ENCODE measurements at regions not wholly inside any gene's neighbourhood (a gene's known extent, or its start where the extent isn't known, plus 50 kb on each side); places are given as distances from the start of the nearest gene placed in this dataset.
"Not testable (repeated sequence)": the region's sequence is repeated elsewhere in the genome, so short reads cannot be mapped to it uniquely, and the experiment has no call there.

DNA sequence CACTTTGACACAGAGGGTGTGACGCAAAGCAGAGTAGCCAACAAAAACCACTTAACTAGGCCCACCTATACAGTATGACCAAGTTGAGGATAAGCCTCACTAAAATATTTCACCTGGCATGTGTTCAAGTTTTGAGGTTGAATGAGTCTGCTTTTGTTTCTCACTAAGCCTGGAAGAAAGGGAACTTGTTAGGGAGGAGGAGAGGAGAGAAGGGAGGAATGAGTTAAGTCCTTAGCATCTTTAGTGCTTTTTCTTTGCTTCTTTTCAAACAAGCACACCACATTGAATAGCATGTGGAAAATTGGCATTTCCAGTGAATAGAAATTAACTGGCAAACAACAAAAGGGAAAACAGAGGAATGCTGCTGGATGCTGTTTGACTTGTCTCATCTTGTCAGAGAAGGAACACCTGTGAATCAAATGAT, 461.9 kb downstream of the GJA1 start:
- in situ Hi-C loops (cut with HindIII; ENCODE audit: low pct_unique_long_range_greater_than_20kb, low sequenced_read_pairs), result no loop called here
- no peak for DNase-seq (ENCODE audit: low read depth)

DNA sequence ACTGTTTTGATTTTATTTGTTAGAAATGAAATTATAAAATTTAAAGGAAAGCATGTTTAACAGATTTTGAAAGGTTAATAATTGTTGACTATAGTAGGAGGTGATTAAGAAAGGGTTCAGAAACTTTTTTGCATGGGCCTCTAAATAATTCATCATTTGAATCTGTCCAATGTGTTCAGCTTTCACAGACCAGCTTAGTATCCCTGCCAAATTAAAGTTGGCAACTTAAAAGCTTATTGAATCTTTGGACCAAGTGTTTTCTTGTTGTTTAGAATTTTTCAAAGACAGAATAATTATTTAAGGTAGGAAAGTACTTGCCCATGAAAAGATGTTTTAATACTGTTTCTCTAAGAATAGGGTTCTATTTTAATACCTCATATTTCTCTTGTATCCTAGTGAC, 466.0 kb downstream of the GJA1 start:
- in situ Hi-C loops (cut with HindIII; ENCODE audit: low pct_unique_long_range_greater_than_20kb, low sequenced_read_pairs), result no loop called here
- no peak for DNase-seq (ENCODE audit: low read depth)

DNA sequence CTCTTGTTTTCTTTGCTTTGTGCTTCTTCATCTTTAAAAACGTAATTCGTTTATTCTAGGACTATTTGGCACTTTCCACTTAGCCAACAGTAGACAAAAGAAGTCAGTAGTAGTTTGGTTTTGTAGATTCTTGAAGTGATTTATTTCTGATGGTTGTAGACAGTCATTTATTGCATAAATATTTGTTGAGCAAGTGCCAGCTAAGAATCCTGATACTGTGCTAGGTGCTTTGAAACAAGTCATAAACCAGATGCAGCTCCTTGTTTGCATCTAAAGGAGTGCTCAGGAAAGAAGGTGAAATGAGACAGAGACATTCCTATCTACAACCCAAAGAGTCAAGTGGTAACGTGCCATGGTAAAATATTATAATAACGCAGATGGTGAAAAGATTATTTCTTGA, 469.1 kb downstream of the GJA1 start:
- in situ Hi-C loops (cut with HindIII; ENCODE audit: low pct_unique_long_range_greater_than_20kb, low sequenced_read_pairs), result no loop called here
- no peak for DNase-seq (ENCODE audit: low read depth)

DNA sequence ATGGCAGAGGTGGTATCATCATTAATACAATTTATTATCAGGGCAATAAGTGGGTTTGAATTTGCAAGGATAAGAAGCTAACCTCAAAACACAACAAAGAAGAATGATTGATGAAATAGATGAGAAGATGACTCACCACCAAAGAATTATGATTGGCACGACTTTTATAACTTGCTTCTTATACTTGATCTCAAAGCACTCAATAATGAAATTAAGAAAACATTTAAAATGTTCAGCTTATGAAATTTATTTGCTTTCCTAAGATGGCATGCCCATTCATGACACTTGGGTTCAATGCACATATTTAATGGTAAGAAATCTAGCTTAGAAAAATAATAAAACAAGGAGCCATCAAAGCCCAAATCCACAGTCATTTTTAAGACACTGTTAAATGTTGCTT, 477.5 kb downstream of the GJA1 start:
- in situ Hi-C loops (cut with HindIII; ENCODE audit: low pct_unique_long_range_greater_than_20kb, low sequenced_read_pairs), result no loop called here
- DNase-seq (ENCODE audit: low read depth), result no peak

DNA sequence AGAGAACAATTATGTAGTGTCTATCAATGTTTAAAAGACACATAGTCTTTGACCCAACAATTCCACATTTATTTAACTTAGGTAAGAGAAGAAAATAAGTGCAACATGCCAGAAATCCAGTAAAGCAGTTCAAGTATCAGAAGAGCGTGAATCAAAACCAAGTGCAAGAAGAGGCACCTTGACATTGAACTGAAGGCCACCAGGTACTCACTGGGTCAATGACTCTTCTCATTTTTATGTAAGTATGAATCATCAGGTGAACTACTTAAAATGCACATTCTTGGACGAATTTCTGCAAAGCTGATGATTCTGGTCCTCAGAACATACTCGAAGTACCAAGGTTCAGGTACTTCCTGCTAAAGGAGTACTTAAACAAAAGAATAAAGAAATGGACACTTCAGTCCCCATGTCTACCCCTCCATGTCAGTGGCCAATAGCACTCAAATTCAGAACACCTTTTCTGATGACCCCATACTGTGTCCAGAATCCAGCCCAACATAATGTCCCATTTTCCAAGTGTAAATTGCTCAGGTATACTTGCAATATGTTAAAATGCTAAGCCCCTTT, 481.9 kb downstream of the GJA1 start:
- in situ Hi-C loops (cut with HindIII; ENCODE audit: low pct_unique_long_range_greater_than_20kb, low sequenced_read_pairs), result no loop called here
- DNase-seq (ENCODE audit: low read depth), result no peak

DNA sequence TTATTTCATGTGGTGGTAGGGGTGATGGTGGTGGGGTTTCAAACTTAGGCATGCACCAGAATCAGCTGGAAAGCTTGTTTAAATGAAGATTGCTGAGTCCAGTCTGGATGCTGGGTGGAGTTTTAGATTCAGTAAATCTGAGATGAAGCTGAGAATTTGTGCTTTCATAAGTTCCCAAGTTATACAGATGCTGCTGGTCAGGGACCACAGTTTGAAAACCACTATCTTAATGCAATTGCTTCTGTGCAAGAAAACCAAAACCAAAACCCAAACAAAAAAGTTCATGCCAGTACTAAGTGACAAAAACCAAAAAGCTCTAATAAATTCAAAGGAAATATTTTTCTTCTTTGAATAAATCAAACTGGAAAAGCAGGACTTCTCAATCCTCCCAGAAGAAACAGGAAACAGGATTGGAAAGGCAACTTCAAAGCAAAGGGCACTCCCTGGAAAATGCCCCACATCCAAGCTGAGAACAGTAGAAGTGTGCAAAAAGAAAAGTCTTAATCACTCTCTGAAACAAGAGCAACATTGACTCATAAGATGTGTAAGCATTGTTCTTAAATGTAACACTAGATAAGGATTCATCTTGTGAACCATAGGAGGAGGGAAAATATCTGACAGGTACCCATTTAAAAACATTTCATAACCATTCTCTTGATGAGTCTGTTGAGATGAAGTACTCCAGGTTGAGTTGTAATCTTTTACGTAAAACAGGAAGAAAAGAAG, 481.5 kb upstream of the HSF2 start:
- in situ Hi-C loops (cut with HindIII; ENCODE audit: low pct_unique_long_range_greater_than_20kb, low sequenced_read_pairs), result no loop called here
- DNase-seq (ENCODE audit: low read depth), result no peak

DNA sequence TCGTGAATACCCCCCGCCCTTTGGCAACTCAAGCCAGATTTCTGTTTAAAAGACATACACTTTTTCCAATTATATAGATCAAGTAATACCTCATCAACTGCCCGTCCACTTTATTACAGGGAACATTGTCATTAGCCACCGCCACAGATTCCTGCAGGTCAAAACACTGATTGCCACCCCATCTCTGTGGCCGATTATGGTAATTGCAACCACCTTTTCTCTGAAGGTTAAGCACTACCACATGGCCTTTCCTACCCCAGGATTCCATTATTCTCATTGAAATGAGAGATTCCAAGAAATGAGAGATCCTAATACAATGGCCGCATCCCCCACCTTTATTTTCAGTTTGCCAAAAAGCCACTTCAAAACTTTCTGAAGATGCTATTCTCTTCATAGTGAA, 478.8 kb upstream of the HSF2 start:
- no peak for DNase-seq (ENCODE audit: low read depth)
- in situ Hi-C loops (cut with HindIII; ENCODE audit: low pct_unique_long_range_greater_than_20kb, low sequenced_read_pairs), result no loop called here

DNA sequence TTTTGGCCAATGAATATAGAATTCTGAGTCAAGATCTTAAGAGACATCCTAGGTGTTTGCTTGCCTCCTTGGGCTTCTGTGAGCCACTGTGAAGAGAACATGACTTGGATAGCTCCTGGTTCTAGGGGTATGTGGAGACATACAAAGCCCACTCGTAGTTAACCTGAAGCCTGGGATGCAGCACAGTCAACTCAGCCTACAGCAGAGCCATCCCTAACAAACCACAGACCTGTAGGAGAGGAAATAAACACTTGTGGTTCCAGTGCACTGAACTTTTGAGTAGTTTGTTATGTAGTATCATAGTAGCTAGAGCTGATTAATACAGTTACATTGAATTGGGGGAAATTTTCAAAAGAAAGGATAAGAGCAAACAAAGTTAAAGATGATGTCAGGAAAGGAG, 474.4 kb upstream of the HSF2 start:
- in situ Hi-C loops (cut with HindIII; ENCODE audit: low pct_unique_long_range_greater_than_20kb, low sequenced_read_pairs), result no loop called here
- DNase-seq (ENCODE audit: low read depth), result no peak

DNA sequence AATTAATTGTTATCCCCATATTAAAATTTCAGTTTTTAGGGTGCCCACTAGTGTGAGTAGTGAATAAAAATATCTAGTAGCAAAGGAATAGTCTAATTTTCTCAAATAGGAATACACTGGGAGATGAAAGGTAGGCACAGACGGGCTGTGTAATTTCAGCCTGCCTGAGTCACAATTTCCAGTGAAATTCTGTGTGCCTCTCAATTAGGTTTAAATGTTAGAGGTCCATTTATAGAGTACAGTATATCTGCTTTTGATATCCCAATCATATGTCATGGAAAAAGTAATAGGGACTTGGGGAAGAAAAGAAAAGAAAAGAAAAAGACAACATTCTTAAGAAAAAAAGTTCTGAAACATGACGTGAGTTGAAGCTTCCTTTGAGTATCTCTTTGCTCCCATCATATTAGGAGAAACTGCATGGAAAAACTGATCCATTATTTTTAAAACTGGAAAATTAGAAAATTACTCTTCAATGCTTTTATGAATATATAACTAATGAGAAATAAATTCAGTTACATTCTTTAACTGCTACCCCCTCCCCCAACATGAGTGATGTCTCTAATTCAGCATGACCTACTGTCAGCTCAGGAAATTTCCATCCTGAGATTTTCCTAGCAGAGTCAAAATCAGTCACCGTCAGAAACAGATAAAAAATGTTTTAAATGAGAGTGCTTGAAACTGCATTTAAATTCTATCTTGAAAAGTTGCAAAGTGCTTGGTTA, 473.8 kb upstream of the HSF2 start:
- in situ Hi-C loops (cut with HindIII; ENCODE audit: low pct_unique_long_range_greater_than_20kb, low sequenced_read_pairs), result no loop called here

DNA sequence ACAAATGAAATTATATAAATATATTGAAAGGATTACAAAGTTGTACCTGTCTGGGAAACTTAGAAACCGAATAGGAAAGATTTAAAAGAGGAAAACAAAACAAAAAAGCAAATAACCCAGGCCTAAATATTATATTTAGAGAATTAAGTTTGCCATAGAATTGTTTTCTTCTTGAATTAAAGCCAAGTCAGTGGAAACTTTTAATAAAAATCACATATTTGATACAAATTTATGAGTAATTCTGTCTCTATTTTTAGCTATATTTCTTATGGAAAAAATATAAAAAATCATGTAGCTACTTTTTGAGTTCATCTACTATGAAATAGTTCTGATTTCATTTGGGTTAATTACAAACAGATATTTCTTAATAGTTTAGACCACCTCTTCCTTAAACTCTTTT, 470.2 kb upstream of the HSF2 start:
- in situ Hi-C loops (cut with HindIII; ENCODE audit: low pct_unique_long_range_greater_than_20kb, low sequenced_read_pairs), result no loop called here
- no peak for DNase-seq (ENCODE audit: low read depth)

More for the DNA sequence above, 473.8 kb upstream of the HSF2 start:
- no peak for DNase-seq (ENCODE audit: low read depth)

DNA sequence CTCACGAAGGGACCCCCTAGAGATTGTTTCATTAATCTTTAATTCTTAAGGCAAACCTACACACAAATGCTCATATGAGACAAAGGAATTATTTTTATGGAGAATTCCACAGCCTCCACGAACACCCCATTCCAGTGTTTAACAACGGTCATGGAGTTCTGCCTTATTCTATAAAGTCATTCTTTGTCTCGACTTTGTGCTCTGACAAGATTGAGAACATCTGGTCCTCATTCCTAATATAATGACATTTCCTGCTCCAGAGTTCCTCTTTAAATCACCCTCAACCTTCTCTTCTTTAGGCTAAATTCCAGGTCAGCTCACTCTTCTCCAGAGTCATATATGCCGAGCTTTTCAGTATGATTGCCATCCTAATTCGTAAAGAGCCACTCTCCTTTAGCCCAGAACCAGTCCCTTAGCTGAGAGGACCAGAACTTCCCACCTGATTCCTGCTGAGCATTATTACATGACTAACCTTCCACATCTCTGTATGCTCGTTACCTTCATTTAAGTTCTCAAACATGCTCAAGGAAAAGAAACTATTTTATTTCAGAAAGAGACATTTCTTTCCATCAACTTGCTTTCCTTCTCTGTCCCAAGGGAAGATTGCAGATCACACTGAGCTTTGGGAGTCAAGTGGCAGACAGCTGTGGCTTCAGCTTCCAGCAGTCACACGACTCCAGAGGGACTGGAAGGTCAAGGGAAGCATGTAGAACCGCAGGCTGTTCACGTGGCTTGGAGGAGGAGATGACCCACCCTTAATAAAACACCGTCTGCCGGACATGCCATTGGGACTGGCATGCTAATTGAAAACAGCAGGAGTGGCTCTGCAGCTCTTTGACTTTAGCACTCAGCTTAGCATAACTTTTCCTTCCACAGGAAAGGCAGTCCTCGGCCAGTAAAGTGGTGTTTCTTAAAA, 467.1 kb upstream of the HSF2 start:
- DNase-seq (ENCODE audit: low read depth), result peak; percentile 10
- in situ Hi-C loops (cut with HindIII; ENCODE audit: low pct_unique_long_range_greater_than_20kb, low sequenced_read_pairs), result no loop called here

DNA sequence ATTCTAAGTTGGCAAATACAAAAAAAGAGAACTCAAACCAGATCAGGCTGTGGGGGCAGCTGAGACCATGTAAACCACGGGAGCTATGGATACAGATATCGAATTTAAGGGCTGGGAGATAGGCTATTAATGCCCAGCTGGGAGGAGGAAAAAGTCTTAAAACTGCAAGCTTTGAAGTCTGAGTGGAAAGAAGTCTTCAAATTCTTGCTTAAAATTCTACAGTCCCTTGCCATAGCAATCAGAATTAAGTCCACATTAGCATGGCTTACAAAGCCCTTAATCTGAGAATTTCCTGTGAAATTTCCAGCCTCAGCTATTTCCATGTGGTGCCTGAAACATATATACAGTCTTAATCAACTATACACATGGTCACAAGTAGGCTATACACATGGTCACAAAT, 465.0 kb upstream of the HSF2 start:
- no peak for DNase-seq (ENCODE audit: low read depth)
- in situ Hi-C loops (cut with HindIII; ENCODE audit: low pct_unique_long_range_greater_than_20kb, low sequenced_read_pairs), result no loop called here

DNA sequence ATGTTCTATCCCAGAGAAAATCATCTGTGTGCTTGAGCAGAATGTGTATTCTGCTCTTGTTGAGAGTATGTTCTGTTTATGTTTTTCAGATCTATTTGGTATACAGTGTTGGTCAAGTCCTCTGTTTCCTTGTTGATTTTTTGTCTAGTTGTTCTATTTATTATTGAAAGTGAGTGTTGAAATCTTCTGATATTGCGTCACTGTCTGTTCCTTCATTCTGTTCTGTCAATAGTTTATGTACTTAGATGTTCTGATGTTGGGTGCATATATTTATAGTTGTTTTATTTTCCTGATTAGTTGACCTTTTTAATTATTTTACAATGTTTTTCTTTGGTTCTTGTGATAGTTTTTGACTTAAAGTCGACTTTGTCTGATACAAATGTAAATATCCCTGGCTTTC, 458.7 kb upstream of the HSF2 start:
- in situ Hi-C loops (cut with HindIII; ENCODE audit: low pct_unique_long_range_greater_than_20kb, low sequenced_read_pairs), result no loop called here

DNA sequence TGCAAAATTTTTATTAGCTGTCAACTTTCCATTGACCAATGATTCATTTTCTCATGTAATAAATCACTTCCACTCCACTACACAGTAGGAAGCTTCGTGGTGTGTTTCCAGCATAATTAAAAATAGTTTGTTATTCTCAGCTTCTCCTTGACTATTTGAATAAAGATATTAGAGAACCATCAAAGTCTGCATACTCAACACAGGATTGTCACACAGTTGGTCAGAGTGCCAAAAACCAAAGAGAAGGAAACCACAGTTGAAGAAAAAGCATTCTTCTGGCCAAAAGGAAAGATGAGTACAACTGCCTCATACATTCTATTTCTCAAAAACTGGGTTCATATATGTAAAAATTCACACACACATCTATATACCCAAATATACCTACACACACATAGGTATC, 455.1 kb upstream of the HSF2 start:
- in situ Hi-C loops (cut with HindIII; ENCODE audit: low pct_unique_long_range_greater_than_20kb, low sequenced_read_pairs), result no loop called here
- DNase-seq (ENCODE audit: low read depth), result no peak

More for the DNA sequence above, 458.7 kb upstream of the HSF2 start:
- DNase-seq (ENCODE audit: low read depth), result no peak

DNA sequence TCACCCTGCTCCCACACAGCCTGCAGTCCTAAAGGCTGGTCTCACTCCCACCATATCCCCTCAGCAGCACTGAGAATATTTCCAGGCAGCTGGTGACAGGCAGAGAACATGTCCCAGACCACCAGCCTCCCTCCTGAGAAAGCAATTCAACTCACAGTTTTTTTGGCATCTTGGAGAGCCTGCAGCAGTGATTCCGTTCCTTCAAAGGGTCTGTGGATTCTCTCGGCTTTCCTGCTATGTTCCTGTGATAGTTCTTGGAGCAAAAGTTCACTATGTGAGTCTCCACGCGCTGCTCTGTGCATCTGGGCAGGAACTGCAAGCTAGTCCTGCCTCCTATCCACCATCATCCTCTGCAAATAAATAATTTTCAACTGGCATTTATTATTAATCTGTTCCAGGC, 448.3 kb upstream of the HSF2 start:
- in situ Hi-C loops (cut with HindIII; ENCODE audit: low pct_unique_long_range_greater_than_20kb, low sequenced_read_pairs), result no loop called here
- DNase-seq (ENCODE audit: low read depth), result no peak

DNA sequence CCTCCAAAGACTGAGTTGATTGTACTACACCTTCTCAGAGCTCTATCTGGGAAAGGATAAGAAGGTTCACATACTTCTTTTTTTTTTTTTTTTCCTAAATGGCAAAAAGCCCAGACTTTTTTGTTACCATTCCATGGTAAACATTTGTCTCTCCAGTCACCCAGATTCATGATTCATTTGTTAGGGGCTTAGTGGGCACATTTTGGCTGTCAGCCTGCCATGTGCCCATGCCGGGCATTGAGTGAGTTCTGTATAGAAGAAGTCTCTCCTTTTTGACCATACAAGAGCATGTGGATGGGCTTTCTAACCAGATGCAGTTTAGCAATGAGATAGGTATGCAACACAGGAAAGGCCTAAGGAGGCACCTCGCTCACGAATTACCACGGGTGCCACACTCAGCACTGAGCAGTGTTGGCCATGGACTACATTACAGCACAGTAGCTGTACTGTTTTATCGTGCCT, 447.5 kb upstream of the HSF2 start:
- in situ Hi-C loops (cut with HindIII; ENCODE audit: low pct_unique_long_range_greater_than_20kb, low sequenced_read_pairs), result no loop called here
- no peak for DNase-seq (ENCODE audit: low read depth)

DNA sequence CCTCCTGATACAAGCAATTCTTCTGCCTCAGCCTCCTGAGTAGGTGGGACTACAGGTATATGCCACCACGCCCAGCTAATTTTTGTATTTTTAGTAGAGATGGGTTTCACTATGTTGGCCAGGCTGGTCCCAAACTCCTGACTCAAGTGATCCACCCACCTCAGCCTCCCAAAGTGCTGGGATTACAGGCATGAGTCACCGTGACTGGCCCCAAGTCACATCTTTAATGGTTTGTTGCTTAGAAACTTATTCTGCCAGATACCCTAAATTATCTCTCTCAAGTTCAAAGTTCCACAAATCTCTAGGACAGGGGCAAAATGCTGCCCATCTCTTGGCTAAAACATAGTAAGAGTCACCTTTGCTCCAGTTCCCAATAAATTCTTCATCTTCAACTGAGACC, 444.1 kb upstream of the HSF2 start:
- DNase-seq (ENCODE audit: low read depth); in situ Hi-C loops (cut with HindIII; ENCODE audit: low pct_unique_long_range_greater_than_20kb, low sequenced_read_pairs): not testable (repeated sequence)

DNA sequence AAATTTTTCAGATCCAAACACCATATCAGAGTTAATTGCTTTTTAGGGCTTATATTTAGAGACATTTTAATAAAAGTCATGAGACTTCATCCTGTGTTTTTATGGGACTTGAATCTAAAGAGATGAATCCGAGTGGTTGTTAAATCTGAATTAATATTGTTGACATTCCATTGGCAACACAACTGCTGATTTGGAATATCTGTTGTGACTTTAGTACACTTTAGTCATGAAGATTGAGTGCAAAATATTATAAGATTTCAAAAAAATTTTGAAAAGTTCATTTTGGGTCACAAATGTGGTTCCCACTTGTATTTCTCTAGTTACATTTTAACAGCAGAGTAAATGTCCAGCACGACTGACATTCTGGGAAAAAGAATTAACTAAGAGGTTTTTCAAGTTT, 442.7 kb upstream of the HSF2 start:
- in situ Hi-C loops (cut with HindIII; ENCODE audit: low pct_unique_long_range_greater_than_20kb, low sequenced_read_pairs), result no loop called here
- no peak for DNase-seq (ENCODE audit: low read depth)

DNA sequence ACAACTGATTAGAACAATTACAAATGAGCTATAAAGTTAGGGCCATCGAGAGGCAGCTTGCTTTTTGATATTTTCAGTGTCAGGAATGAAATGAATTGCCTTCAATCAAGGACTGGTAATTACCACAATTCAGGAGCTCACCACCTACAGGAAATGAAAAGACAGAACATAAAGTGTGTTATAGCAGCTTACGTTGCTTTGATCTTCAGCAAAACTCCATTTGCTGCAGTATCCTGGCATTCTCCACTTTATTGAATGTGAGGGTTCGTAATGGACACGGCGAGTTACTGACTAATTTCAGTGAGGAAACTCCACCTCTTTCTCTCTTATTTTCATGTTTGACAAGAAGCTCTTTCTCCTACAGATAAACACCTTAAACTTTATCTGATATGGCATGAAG, 440.0 kb upstream of the HSF2 start:
- no peak for DNase-seq (ENCODE audit: low read depth)

More for the DNA sequence above, 440.0 kb upstream of the HSF2 start:
- in situ Hi-C loops (cut with HindIII; ENCODE audit: low pct_unique_long_range_greater_than_20kb, low sequenced_read_pairs), result no loop called here
